Thoracic aorta (tissue), 2 donors: ENCODE measurements at regions not wholly inside any gene's neighbourhood (a gene's known extent, or its start where the extent isn't known, plus 50 kb on each side); places are given as distances from the start of the nearest gene placed in this dataset.
"Not testable (repeated sequence)": the region's sequence is repeated elsewhere in the genome, so short reads cannot be mapped to it uniquely, and the experiment has no call there.

ENCODE experiments used
- ATAC-seq: fragments of 150-250 bp; one replicate; pipeline ENCODE4 v1.8.0; 2017; ENCODE audit warnings: low read depth; ENCODE audit not compliant: insufficient number of reproducible peaks, low FRiP score
- DNase-seq: peaks from one replicate; pipeline ENCODE4 v3.0.0-alpha.2; 2020; ENCODE audit warnings: low spot score
- H3K27ac ChIP-seq, 2 donors: fragments of 200-600 bp; sonication (generic); 1 replicate in 1 of 2; 2 replicates in 1 of 2; pipeline ENCODE4 v1.5.1; 2016; ENCODE audit warnings: mild to moderate bottlenecking in 2 of 2, moderate library complexity in 2 of 2
- H3K27me3 ChIP-seq: fragments of 200-600 bp; sonication (generic); replicated peaks from 2 replicates; pipeline ENCODE4 v1.6.0; 2016; ENCODE audit warnings: mild to moderate bottlenecking; ENCODE audit not compliant: insufficient read depth
- H3K36me3 ChIP-seq: fragments of 200-600 bp; sonication (generic); one replicate; pipeline ENCODE4 v1.5.1; 2016
- H3K4me1 ChIP-seq, 2 donors: fragments of 200-600 bp; sonication (generic); 1 replicate in 1 of 2; 2 replicates in 1 of 2; pipeline versions ENCODE4 v1.5.1 to v1.6.0; 2016; ENCODE audit warnings: low read depth in 2 of 2, mild to moderate bottlenecking in 1 of 2; ENCODE audit not compliant: control insufficient read depth in 1 of 2
- H3K4me3 ChIP-seq: fragments of 200-600 bp; sonication (generic); 2 replicates; pipeline ENCODE4 v1.5.1; 2016; ENCODE audit warnings: mild to moderate bottlenecking
- H3K9me3 ChIP-seq: fragments of 200-600 bp; sonication (generic); 2 replicates; pipeline ENCODE4 v1.5.1; 2016
- TF ChIP-seq, protein P1 (sequence below): fragments of 200-600 bp; sonication (generic); IDR thresholded peaks from one replicate; pipeline ENCODE4 v1.5.1; 2019; ENCODE audit warnings: antibody characterized with exemption

DNA sequence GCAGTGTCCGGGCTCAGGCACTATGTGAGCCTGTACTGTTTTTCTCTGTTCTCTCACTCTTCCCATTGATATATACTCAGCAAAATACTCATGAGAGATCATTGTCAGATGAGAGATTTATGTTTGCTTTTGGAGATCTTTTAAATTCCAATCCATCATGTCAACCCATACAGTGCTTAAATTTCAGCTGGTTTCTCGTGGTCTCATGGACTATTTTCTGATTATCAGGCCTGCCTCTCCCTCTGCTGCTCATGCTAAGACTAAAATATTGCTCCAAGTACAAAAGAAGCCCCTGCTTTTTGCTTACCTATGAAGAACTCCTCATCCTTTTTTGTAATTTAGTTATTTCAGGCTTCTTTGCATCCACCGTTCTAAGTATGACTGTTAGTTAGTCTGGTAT is 547.2 kb downstream of the KCNJ2 start:
- ATAC-seq (no peak), DNase-seq (no peak)
- Histone ChIP-seq H3K36me3 (no peaks in the 10 kb centered on the region), H3K27me3 (no peaks in the 10 kb centered on the region), H3K4me1 (no peaks in the 10 kb centered on the region), H3K27ac (no peak overlapping the region), H3K4me3 (no peak overlapping the region), H3K9me3 (no peaks in the 10 kb centered on the region)
- TF ChIP-seq, protein P1, sequence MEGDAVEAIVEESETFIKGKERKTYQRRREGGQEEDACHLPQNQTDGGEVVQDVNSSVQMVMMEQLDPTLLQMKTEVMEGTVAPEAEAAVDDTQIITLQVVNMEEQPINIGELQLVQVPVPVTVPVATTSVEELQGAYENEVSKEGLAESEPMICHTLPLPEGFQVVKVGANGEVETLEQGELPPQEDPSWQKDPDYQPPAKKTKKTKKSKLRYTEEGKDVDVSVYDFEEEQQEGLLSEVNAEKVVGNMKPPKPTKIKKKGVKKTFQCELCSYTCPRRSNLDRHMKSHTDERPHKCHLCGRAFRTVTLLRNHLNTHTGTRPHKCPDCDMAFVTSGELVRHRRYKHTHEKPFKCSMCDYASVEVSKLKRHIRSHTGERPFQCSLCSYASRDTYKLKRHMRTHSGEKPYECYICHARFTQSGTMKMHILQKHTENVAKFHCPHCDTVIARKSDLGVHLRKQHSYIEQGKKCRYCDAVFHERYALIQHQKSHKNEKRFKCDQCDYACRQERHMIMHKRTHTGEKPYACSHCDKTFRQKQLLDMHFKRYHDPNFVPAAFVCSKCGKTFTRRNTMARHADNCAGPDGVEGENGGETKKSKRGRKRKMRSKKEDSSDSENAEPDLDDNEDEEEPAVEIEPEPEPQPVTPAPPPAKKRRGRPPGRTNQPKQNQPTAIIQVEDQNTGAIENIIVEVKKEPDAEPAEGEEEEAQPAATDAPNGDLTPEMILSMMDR: no peak

DNA sequence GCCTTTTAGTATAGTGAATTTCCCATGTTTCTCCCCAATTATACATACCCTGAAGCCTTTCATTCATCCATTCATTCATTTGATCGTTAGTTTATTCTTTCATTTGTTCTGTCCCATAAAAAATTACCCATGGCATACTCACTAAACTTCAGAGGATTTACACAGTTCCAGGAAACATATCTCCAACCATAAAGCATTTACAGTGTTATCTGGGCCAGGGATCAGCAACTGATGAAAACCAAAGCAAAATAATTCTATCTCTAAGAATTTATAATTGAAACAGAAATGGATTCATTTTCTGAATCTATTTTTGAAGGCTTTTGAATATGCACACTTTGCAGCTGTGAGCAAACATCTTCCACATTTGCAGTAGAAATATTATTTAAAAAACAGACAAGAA is 547.7 kb downstream of the KCNJ2 start:
- ATAC-seq (no peak), DNase-seq (no peak)
- H3K36me3 ChIP-seq: no peaks in the 10 kb centered on the region
- TF ChIP-seq, protein P1: no peak
- no peaks in the 10 kb centered on the region for H3K4me1 ChIP-seq
- H3K27ac ChIP-seq: no peak overlapping the region
- no peak overlapping the region for H3K4me3 ChIP-seq
- H3K9me3 ChIP-seq: no peaks in the 10 kb centered on the region
- no peaks in the 10 kb centered on the region for H3K27me3 ChIP-seq

DNA sequence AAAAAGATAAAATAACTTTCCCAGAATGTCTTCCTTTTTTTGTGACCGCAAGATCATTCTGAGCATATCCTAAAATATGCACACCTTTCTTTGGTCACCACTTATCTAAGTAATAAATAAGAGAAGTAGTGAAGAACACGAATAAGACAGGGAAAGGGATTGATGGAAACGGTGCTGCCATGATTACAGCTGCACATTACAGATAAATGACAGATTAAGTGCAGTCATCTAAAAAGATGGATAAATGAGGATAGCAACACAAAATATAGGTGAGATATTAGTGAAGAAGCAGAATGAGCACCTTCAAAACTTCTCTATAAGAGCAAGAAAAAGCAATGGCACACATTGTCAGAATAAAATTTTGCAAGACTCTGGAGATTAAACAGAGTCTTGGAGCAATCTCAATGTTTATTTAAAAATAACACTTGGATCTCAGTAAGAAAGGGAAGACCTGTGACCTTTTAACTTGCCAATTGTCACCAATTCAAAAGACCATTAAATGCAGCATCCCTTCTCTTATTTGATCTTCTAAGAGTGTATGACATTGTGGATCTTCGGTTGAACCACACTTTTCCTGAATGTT is 567.1 kb downstream of the KCNJ2 start:
- TF ChIP-seq, protein P1: no peak
- H3K9me3 ChIP-seq: no peaks in the 10 kb centered on the region

DNA sequence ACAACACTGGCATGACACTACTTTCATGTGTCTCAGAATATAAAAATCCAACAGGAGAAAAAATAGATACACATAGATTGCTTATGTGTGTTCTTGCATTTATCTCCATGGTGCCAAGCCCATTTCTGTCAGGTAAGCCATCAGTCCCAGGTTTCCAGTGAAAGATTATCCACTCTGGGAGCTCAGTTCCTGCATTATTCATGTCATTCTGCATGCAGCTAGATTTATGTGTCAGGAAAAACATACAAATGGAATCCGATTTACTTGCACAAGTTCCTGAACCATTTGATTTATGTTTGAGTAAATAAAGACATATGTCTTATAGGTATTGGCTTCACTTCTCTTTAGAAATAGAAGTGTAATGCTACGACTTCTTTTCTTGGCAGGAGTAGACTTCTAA is 569.7 kb downstream of the KCNJ2 start:
- Histone ChIP-seq H3K36me3 (no peaks in the 10 kb centered on the region), H3K27me3 (no peaks in the 10 kb centered on the region), H3K4me1 (no peaks in the 10 kb centered on the region), H3K4me3 (no peak overlapping the region), H3K27ac (no peak overlapping the region), H3K9me3 (no peaks in the 10 kb centered on the region)
- TF ChIP-seq, protein P1: no peak
- no peak for ATAC-seq
- no peak for DNase-seq

More for the DNA sequence above, 567.1 kb downstream of the KCNJ2 start:
- Histone ChIP-seq H3K36me3 (no peaks in the 10 kb centered on the region), H3K27ac (no peak overlapping the region), H3K4me1 (no peaks in the 10 kb centered on the region), H3K4me3 (no peak overlapping the region), H3K27me3 (no peaks in the 10 kb centered on the region)
- ATAC-seq: no peak
- no peak for DNase-seq

DNA sequence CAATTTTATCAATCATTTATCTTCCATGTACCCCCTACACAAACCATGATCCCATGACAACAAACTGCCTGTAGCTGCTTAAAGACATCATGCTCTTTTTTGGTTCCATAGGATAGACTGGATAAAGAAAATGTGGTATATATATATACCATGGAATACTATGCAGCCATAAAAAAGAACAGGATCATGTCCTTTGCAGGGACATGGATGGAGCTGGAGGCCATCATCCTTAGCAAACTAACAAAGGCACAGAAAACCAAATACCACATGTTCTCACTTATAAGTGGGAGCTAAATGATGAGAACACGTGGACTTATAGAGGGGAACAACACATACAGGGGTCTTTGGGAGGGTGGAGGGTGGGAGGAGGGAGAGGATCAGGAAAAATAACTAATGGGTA is 577.2 kb downstream of the KCNJ2 start:
- ATAC-seq, H3K27ac ChIP-seq: not testable (repeated sequence)

DNA sequence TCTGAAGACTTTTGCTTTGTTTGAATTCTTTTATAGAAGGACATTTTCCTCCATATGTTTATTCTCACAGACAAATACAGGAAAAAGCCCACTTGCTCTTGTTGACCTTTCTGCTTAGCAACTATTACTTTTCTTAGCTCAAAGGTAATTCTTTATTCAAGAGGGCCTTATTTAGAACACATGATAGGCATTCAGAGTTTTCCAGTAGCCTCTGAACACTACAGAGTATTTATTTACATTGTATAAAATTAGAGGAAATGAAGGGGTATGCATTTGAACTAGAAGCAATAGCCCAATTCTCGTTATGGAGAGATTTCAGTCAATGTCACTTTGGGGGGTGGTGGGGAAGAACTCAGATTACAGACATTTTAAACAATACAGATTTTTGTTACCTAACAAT is 581.7 kb downstream of the KCNJ2 start:
- no peaks in the 10 kb centered on the region for H3K4me1 ChIP-seq
- ATAC-seq: no peak

More for the DNA sequence above, 577.2 kb downstream of the KCNJ2 start:
- not testable (repeated sequence) for H3K4me1 ChIP-seq, H3K9me3 ChIP-seq, H3K4me3 ChIP-seq, H3K36me3 ChIP-seq, DNase-seq, H3K27me3 ChIP-seq

DNA sequence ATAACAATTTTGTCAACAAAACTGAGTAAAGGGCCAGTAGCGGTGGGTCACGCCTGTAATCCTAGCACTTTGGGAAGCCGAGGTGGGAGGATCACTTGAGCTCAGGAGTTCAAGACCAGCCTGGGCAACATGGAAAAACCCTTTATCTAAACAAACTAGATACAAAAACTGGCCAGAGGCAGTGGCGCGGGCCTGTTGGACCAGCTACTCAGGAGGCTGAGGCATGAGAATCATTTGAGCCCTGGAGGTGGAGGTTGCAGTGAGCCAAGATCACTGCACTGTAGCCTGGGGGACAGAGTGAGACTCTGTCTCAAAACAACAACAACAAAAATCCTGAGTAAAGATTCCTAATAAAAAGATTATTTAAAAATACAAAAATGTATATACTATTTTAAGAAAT is 583.1 kb downstream of the KCNJ2 start:
- ATAC-seq, DNase-seq, H3K4me1 ChIP-seq: not testable (repeated sequence)

More for the DNA sequence above, 581.7 kb downstream of the KCNJ2 start:
- DNase-seq: no peak
- TF ChIP-seq, protein P1: no peak
- Histone ChIP-seq H3K27me3 (no peaks in the 10 kb centered on the region), H3K36me3 (no peaks in the 10 kb centered on the region), H3K9me3 (no peaks in the 10 kb centered on the region), H3K27ac (no peak overlapping the region), H3K4me3 (no peak overlapping the region)

More for the DNA sequence above, 583.1 kb downstream of the KCNJ2 start:
- H3K4me3 ChIP-seq, H3K36me3 ChIP-seq, H3K27me3 ChIP-seq, H3K27ac ChIP-seq, H3K9me3 ChIP-seq: not testable (repeated sequence)
